Astrocyte (in vitro differentiated cells and primary cell): ENCODE measurements at regions not wholly inside any gene's neighbourhood (a gene's known extent, or its start where the extent isn't known, plus 50 kb on each side); places are given as distances from the start of the nearest gene placed in this dataset.
"Not testable (repeated sequence)": the region's sequence is repeated elsewhere in the genome, so short reads cannot be mapped to it uniquely, and the experiment has no call there.

ENCODE experiments used
- DNase-seq: peaks from one replicate; pipeline ENCODE4 v3.0.0-alpha.2; 2010; ENCODE audit warnings: low read depth
- FAIRE-seq: peaks from 2 replicates; lab custom pipeline; 2011; peaks lifted over from hg19 to GRCh38; lab: Jason Lieb, UNC
- H2AFZ ChIP-seq: 2 replicates; pipeline ENCODE4 v1.6.0; 2012; ENCODE audit warnings: low read depth, low read length, inconsistent platforms
- H3K27ac ChIP-seq: 2 replicates; pipeline ENCODE4 v1.5.1; 2011; ENCODE audit warnings: low read depth, low read length, inconsistent platforms
- H3K27me3 ChIP-seq: 2 replicates; pipeline ENCODE4 v1.6.0; 2011; ENCODE audit warnings: low read length, inconsistent platforms; ENCODE audit not compliant: insufficient read depth
- H3K36me3 ChIP-seq: 2 replicates; pipeline ENCODE4 v1.5.1; 2011; ENCODE audit warnings: low read length, inconsistent platforms; ENCODE audit not compliant: insufficient read depth
- H3K4me1 ChIP-seq: 2 replicates; pipeline ENCODE4 v1.5.1; 2011; ENCODE audit warnings: low read length, inconsistent platforms; ENCODE audit not compliant: insufficient read depth
- H3K4me2 ChIP-seq: 2 replicates; pipeline ENCODE4 v1.6.0; 2012; ENCODE audit warnings: low read length, inconsistent platforms
- H3K4me3 ChIP-seq: 2 replicates; pipeline ENCODE4 v1.5.1; 2011; ENCODE audit warnings: low read depth, mild to moderate bottlenecking, low read length, inconsistent platforms; ENCODE audit not compliant: insufficient read depth
- H3K79me2 ChIP-seq: 2 replicates; pipeline ENCODE4 v1.6.0; 2012; ENCODE audit warnings: mild to moderate bottlenecking, low read length, inconsistent platforms; ENCODE audit not compliant: insufficient read depth
- H3K9ac ChIP-seq: 2 replicates; pipeline ENCODE4 v1.6.0; 2012; ENCODE audit warnings: mild to moderate bottlenecking, low read length, inconsistent platforms
- H3K9me3 ChIP-seq: 2 replicates; pipeline ENCODE4 v1.5.1; 2012; ENCODE audit warnings: low read depth, mild to moderate bottlenecking, low read length, inconsistent platforms; ENCODE audit not compliant: insufficient read depth
- H4K20me1 ChIP-seq: 2 replicates; pipeline ENCODE4 v1.6.0; 2012; ENCODE audit warnings: low read length, inconsistent platforms; ENCODE audit not compliant: insufficient read depth
- H3K27ac Mint-ChIP-seq: one replicate; pipeline ENCODE4 v1.8.0; 2021; ENCODE audit warnings: mild to moderate bottlenecking, mixed read lengths; ENCODE audit not compliant: unreplicated experiment
- H3K27me3 Mint-ChIP-seq: one replicate; pipeline ENCODE4 v1.8.0; 2021; ENCODE audit warnings: low read depth, mixed read lengths; ENCODE audit not compliant: unreplicated experiment
- H3K36me3 Mint-ChIP-seq: one replicate; pipeline ENCODE4 v1.8.0; 2021; ENCODE audit warnings: low read depth, mixed read lengths; ENCODE audit not compliant: unreplicated experiment
- H3K4me1 Mint-ChIP-seq: one replicate; pipeline ENCODE4 v1.8.0; 2021; ENCODE audit warnings: low read depth, mixed read lengths; ENCODE audit not compliant: unreplicated experiment
- H3K4me3 Mint-ChIP-seq: one replicate; pipeline ENCODE4 v1.8.0; 2021; ENCODE audit warnings: mild to moderate bottlenecking, moderate library complexity, mixed read lengths; ENCODE audit not compliant: unreplicated experiment
- H3K9me3 Mint-ChIP-seq: one replicate; pipeline ENCODE4 v1.8.0; 2021; ENCODE audit warnings: mild to moderate bottlenecking, mixed read lengths; ENCODE audit not compliant: unreplicated experiment
- CTCF ChIP-seq: IDR thresholded peaks from 2 replicates; pipeline ENCODE4 v1.5.1; 2011; ENCODE audit warnings: low read depth, mild to moderate bottlenecking, inconsistent platforms, low read length, moderate library complexity; ENCODE audit not compliant: insufficient read depth
- EZH2 ChIP-seq: IDR thresholded peaks from 2 replicates; pipeline ENCODE4 v1.6.1; 2012; ENCODE audit warnings: mild to moderate bottlenecking, low read length, inconsistent platforms; ENCODE audit not compliant: insufficient read depth

DNA sequence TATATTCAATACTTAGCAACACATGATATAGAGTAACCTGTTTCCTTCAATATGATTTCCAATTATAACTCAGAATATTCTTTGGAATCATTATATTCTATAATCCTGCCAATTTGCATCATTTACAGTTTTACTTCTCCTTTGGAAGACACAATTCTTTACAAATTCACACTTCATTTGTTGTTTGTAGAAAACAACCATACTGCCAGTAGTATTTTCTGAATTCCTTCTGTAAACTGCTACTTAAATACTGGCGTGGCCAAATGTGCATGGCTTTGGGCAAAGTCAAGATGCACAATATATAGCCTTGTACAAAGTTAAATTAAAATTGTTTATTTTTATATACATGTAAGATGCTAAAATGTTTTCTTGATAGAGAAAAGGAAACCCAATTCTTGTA, 687.1 kb upstream of the NEGR1 start:
- Histone ChIP-seq H3K4me2 (no peak overlapping the region), H3K79me2 (no peaks in the 10 kb centered on the region), H2AFZ (no peak overlapping the region), H3K4me3 (no peak overlapping the region), H3K9ac (no peak overlapping the region), H3K36me3 (no peaks in the 10 kb centered on the region), H4K20me1 (no peaks in the 10 kb centered on the region), H3K4me1 (no peaks in the 10 kb centered on the region), H3K27me3 (no peaks in the 10 kb centered on the region), H3K9me3 (no peaks in the 10 kb centered on the region), H3K27ac (no peak overlapping the region)
- Mint-ChIP-seq H3K4me3 (no peak overlapping the region), H3K27me3 (no peaks in the 10 kb centered on the region), H3K36me3 (no peaks in the 10 kb centered on the region), H3K9me3 (no peaks in the 10 kb centered on the region), H3K4me1 (no peaks in the 10 kb centered on the region), H3K27ac (no peak overlapping the region)
- FAIRE-seq (no peak), DNase-seq (no peak)
- no peak for TF ChIP-seq CTCF
- TF ChIP-seq EZH2, result no peak

DNA sequence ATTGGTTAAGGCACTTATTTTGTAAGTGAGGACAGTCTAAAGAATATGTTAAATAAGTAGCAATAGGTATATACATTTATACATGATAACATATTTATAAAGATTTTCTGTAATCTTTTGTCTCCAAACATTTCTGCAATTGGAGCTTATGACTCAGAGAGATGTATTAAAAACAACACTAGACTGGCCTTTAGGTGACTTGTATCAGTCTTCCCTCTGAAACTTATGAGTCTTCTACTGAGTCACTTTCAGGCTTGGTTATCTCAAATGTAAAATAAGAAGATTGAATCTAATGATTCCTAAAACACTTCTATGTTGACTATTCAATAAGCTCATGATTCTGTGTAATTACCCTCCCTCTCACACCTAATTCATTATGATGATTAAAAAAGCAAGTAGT, 672.6 kb upstream of the NEGR1 start:
- FAIRE-seq (no peak), DNase-seq (no peak)
- Mint-ChIP-seq H3K9me3 (no peaks in the 10 kb centered on the region), H3K4me3 (no peak overlapping the region), H3K36me3 (no peaks in the 10 kb centered on the region), H3K27ac (no peak overlapping the region), H3K4me1 (no peaks in the 10 kb centered on the region), H3K27me3 (no peaks in the 10 kb centered on the region)
- TF ChIP-seq EZH2 (no peak), CTCF (no peak)
- Histone ChIP-seq H3K27ac (no peak overlapping the region), H3K4me3 (no peak overlapping the region), H3K36me3 (no peaks in the 10 kb centered on the region), H3K9ac (no peak overlapping the region), H3K9me3 (no peaks in the 10 kb centered on the region), H4K20me1 (no peaks in the 10 kb centered on the region), H3K4me1 (no peaks in the 10 kb centered on the region), H2AFZ (no peak overlapping the region), H3K27me3 (no peaks in the 10 kb centered on the region), H3K79me2 (no peaks in the 10 kb centered on the region), H3K4me2 (no peak overlapping the region)

- H2AFZ ChIP-seq, H3K4me1 Mint-ChIP-seq, H3K27me3 Mint-ChIP-seq, H3K36me3 ChIP-seq, H3K9ac ChIP-seq, H3K27ac Mint-ChIP-seq, H3K79me2 ChIP-seq, H4K20me1 ChIP-seq, H3K4me2 ChIP-seq, H3K4me3 ChIP-seq, H3K9me3 Mint-ChIP-seq, H3K27me3 ChIP-seq, FAIRE-seq, H3K4me1 ChIP-seq, H3K27ac ChIP-seq, DNase-seq, H3K4me3 Mint-ChIP-seq, H3K9me3 ChIP-seq, H3K36me3 Mint-ChIP-seq: not testable (repeated sequence)
These were observed 668.6 kb upstream of the NEGR1 start for GRCh38 chr1:72950900-72951299.
